ENCODE measurements at regions not wholly inside any gene's neighbourhood (a gene's known extent, or its start where the extent isn't known, plus 50 kb on each side); places are given as distances from the start of the nearest gene placed in this dataset.
A peak's percentile ranks its signal among the peaks of the same experiment; 100 is the strongest.

- H3K9me3 ChIP-seq (ENCODE audit: control insufficient read depth in 2 of 3, low read length in 3 of 3), result no peaks in the 10 kb centered on the region
- peak overlapping the region in 1 of 9 donors; percentile 99 for H3K27ac Mint-ChIP-seq
- H3K36me3 ChIP-seq (ENCODE audit: control insufficient read depth in 2 of 3, insufficient read depth in 3 of 3, low read length in 3 of 3), result no peaks in the 10 kb centered on the region
- peaks cover 18 to 22% of the 10 kb centered on the region in 2 donors for H3K4me1 ChIP-seq (ENCODE audit: control insufficient read depth in 2 of 2, insufficient read depth in 2 of 2, low read length in 2 of 2)
- no peak overlapping the region for H3K27ac ChIP-seq (ENCODE audit: low read depth, low read length)
- no peaks in the 10 kb centered on the region for H3K9me3 Mint-ChIP-seq
- POLR2A ChIA-PET, result interaction anchor here (1.4 kb wide), 1 partner anchor 44 kb away, joined by 4 read pairs; no protein-coding TSS in a partner anchor
- intact Hi-C loops (cut with micrococcal nuclease), result loop anchor here (2.0 to 5.0 kb wide), 5 partner anchors 25 to 102 kb away; no protein-coding TSS in a partner anchor
- ATAC-seq (no peak), DNase-seq (no peak)
- peaks cover 0 to 5% (median 0%) of the 10 kb centered on the region in 5 donors for H3K36me3 Mint-ChIP-seq
- H3K27me3 ChIP-seq (ENCODE audit: control insufficient read depth in 2 of 2, insufficient read depth in 2 of 2, low read length in 2 of 2), result no peaks in the 10 kb centered on the region
- H3K27me3 Mint-ChIP-seq, result no peaks in the 10 kb centered on the region
- H3K4me1 Mint-ChIP-seq, result peaks cover 32 to 56% (median 39%) of the 10 kb centered on the region in 7 donors
- no peak overlapping the region for H3K4me3 ChIP-seq (ENCODE audit: low read length)
- no peak overlapping the region for H3K4me3 Mint-ChIP-seq
- CTCF ChIA-PET, result no interaction called here
Measured at GRCh38 chr2:12455661-12456060, 261.1 kb upstream of the TRIB2 start.

- peaks cover 29 to 57% (median 40%) of the 10 kb centered on the region in 7 donors for H3K4me1 Mint-ChIP-seq
- peak overlapping the region; percentile 50 for H3K4me3 ChIP-seq (ENCODE audit: low read length)
- peak overlapping the region; percentile 66 to 89 (median 79) for H3K4me3 Mint-ChIP-seq
- H3K9me3 Mint-ChIP-seq, result peaks cover 0 to 7% (median 1%) of the 10 kb centered on the region in 11 donors
- H3K27ac Mint-ChIP-seq, result peak overlapping the region; percentile 82 to 99 (median 91)
- DNase-seq, result peak; percentile 23 to 52 (median 41)
- H3K27ac ChIP-seq (ENCODE audit: low read depth, low read length), result peak overlapping the region; percentile 59
- H3K36me3 ChIP-seq (ENCODE audit: control insufficient read depth in 2 of 3, insufficient read depth in 3 of 3, low read length in 3 of 3), result no peaks in the 10 kb centered on the region
- H3K27me3 ChIP-seq (ENCODE audit: control insufficient read depth in 2 of 2, insufficient read depth in 2 of 2, low read length in 2 of 2), result no peaks in the 10 kb centered on the region
- intact Hi-C loops (cut with micrococcal nuclease), result loop anchor here (2.0 to 5.0 kb wide), 5 partner anchors 24 to 101 kb away; no protein-coding TSS in a partner anchor
- no peaks in the 10 kb centered on the region for H3K9me3 ChIP-seq (ENCODE audit: control insufficient read depth in 2 of 3, low read length in 3 of 3)
- no peaks in the 10 kb centered on the region for H3K27me3 Mint-ChIP-seq
- ATAC-seq, result peak; percentile 88
- ChIA-PET CTCF (no interaction called here), POLR2A (interaction anchor here (1.4 to 1.9 kb wide), 2 partner anchors 43 to 45 kb away, joined by 4 to 6 read pairs; no protein-coding TSS in a partner anchor)
- H3K36me3 Mint-ChIP-seq, result peaks cover 3 to 11% (median 6%) of the 10 kb centered on the region in 5 donors
- peaks cover 16 to 20% of the 10 kb centered on the region in 2 donors for H3K4me1 ChIP-seq (ENCODE audit: control insufficient read depth in 2 of 2, insufficient read depth in 2 of 2, low read length in 2 of 2)
Measured at GRCh38 chr2:12456293-12457106, 260.2 kb upstream of the TRIB2 start.

GRCh38 chr2:12457831-12458230 is 258.9 kb upstream of the TRIB2 start:
- peaks cover 8 to 13% of the 10 kb centered on the region in 2 donors for H3K4me1 ChIP-seq (ENCODE audit: control insufficient read depth in 2 of 2, insufficient read depth in 2 of 2, low read length in 2 of 2)
- H3K9me3 Mint-ChIP-seq, result peaks cover 0 to 8% (median 3%) of the 10 kb centered on the region in 11 donors
- peaks cover 3 to 13% (median 6%) of the 10 kb centered on the region in 5 donors for H3K36me3 Mint-ChIP-seq
- no peaks in the 10 kb centered on the region for H3K9me3 ChIP-seq (ENCODE audit: control insufficient read depth in 2 of 3, low read length in 3 of 3)
- no peak for DNase-seq
- H3K27me3 ChIP-seq (ENCODE audit: control insufficient read depth in 2 of 2, insufficient read depth in 2 of 2, low read length in 2 of 2), result no peaks in the 10 kb centered on the region
- H3K27ac Mint-ChIP-seq, result peak overlapping the region; percentile 58 to 99 (median 90)
- H3K4me1 Mint-ChIP-seq, result peaks cover 19 to 44% (median 26%) of the 10 kb centered on the region in 7 donors
- peak overlapping the region in 2 of 10 donors; percentile 41 to 74 for H3K4me3 Mint-ChIP-seq
- H3K27me3 Mint-ChIP-seq, result peaks cover 0 to 2% (median 0%) of the 10 kb centered on the region in 5 donors
- POLR2A ChIA-PET, result interaction anchor here (0.8 to 1.9 kb wide), 2 partner anchors 44 to 47 kb away, joined by 3 to 6 read pairs; no protein-coding TSS in a partner anchor
- H3K4me3 ChIP-seq (ENCODE audit: low read length), result no peak overlapping the region
- no peak overlapping the region for H3K27ac ChIP-seq (ENCODE audit: low read depth, low read length)
- H3K36me3 ChIP-seq (ENCODE audit: control insufficient read depth in 2 of 3, insufficient read depth in 3 of 3, low read length in 3 of 3), result no peaks in the 10 kb centered on the region
- intact Hi-C loops (cut with micrococcal nuclease), result loop anchor here (2.0 to 5.0 kb wide), 5 partner anchors 23 to 99 kb away; no protein-coding TSS in a partner anchor
- CTCF ChIA-PET, result no interaction called here
- ATAC-seq, result no peak

- H3K4me1 ChIP-seq (ENCODE audit: control insufficient read depth in 2 of 2, insufficient read depth in 2 of 2, low read length in 2 of 2), result no peaks in the 10 kb centered on the region
- DNase-seq (no peak), ATAC-seq (peak; percentile 40)
- H3K27me3 ChIP-seq (ENCODE audit: control insufficient read depth in 2 of 2, insufficient read depth in 2 of 2, low read length in 2 of 2), result no peaks in the 10 kb centered on the region
- H3K36me3 Mint-ChIP-seq, result peaks cover 3 to 17% (median 6%) of the 10 kb centered on the region in 5 donors
- H3K9me3 Mint-ChIP-seq, result peaks cover 0 to 10% (median 3%) of the 10 kb centered on the region in 11 donors
- no peak overlapping the region for H3K27ac ChIP-seq (ENCODE audit: low read depth, low read length)
- intact Hi-C loops (cut with micrococcal nuclease), result no loop called here
- peak overlapping the region in 5 of 9 donors; percentile 3 to 84 (median 28) for H3K27ac Mint-ChIP-seq
- POLR2A ChIA-PET, result interaction anchor here (0.6 to 0.8 kb wide), 2 partner anchors 14 to 89 kb away, joined by 3 to 7 read pairs; no protein-coding TSS in a partner anchor
- peaks cover 0 to 8% (median 0%) of the 10 kb centered on the region in 5 donors for H3K27me3 Mint-ChIP-seq
- CTCF ChIA-PET, result no interaction called here
- H3K4me1 Mint-ChIP-seq, result peaks cover 8 to 33% (median 25%) of the 10 kb centered on the region in 7 donors
- H3K36me3 ChIP-seq (ENCODE audit: control insufficient read depth in 2 of 3, insufficient read depth in 3 of 3, low read length in 3 of 3), result no peaks in the 10 kb centered on the region
- peak overlapping the region in 3 of 10 donors; percentile 15 to 41 (median 31) for H3K4me3 Mint-ChIP-seq
- no peak overlapping the region for H3K4me3 ChIP-seq (ENCODE audit: low read length)
- no peaks in the 10 kb centered on the region for H3K9me3 ChIP-seq (ENCODE audit: control insufficient read depth in 2 of 3, low read length in 3 of 3)
Measured at GRCh38 chr2:12463189-12463588, 253.5 kb upstream of the TRIB2 start.

GRCh38 chr2:12465631-12466135 is 251.1 kb upstream of the TRIB2 start:
- no peak overlapping the region for H3K4me3 Mint-ChIP-seq
- H3K36me3 Mint-ChIP-seq, result peaks cover 3 to 16% (median 6%) of the 10 kb centered on the region in 5 donors
- Histone ChIP-seq H3K36me3 (ENCODE audit: control insufficient read depth in 2 of 3, insufficient read depth in 3 of 3, low read length in 3 of 3) (no peaks in the 10 kb centered on the region), H3K4me1 (ENCODE audit: control insufficient read depth in 2 of 2, insufficient read depth in 2 of 2, low read length in 2 of 2) (no peaks in the 10 kb centered on the region), H3K4me3 (ENCODE audit: low read length) (no peak overlapping the region), H3K27ac (ENCODE audit: low read depth, low read length) (no peak overlapping the region), H3K9me3 (ENCODE audit: control insufficient read depth in 2 of 3, low read length in 3 of 3) (no peaks in the 10 kb centered on the region), H3K27me3 (ENCODE audit: control insufficient read depth in 2 of 2, insufficient read depth in 2 of 2, low read length in 2 of 2) (no peaks in the 10 kb centered on the region)
- POLR2A ChIA-PET, result no interaction called here
- CTCF ChIA-PET, result no interaction called here
- peaks cover 0 to 8% (median 0%) of the 10 kb centered on the region in 5 donors for H3K27me3 Mint-ChIP-seq
- intact Hi-C loops (cut with micrococcal nuclease), result no loop called here
- peak overlapping the region in 5 of 9 donors; percentile 17 to 70 (median 53) for H3K27ac Mint-ChIP-seq
- H3K4me1 Mint-ChIP-seq, result peaks cover 8 to 37% (median 26%) of the 10 kb centered on the region in 7 donors
- H3K9me3 Mint-ChIP-seq, result peaks cover 0 to 11% (median 3%) of the 10 kb centered on the region in 11 donors
- ATAC-seq (no peak), DNase-seq (no peak)

- peaks cover 0 to 15% (median 4%) of the 10 kb centered on the region in 11 donors for H3K9me3 Mint-ChIP-seq
- Histone ChIP-seq H3K36me3 (ENCODE audit: control insufficient read depth in 2 of 3, insufficient read depth in 3 of 3, low read length in 3 of 3) (no peaks in the 10 kb centered on the region), H3K27ac (ENCODE audit: low read depth, low read length) (no peak overlapping the region), H3K27me3 (ENCODE audit: control insufficient read depth in 2 of 2, insufficient read depth in 2 of 2, low read length in 2 of 2) (no peaks in the 10 kb centered on the region), H3K9me3 (ENCODE audit: control insufficient read depth in 2 of 3, low read length in 3 of 3) (no peaks in the 10 kb centered on the region), H3K4me3 (ENCODE audit: low read length) (no peak overlapping the region), H3K4me1 (ENCODE audit: control insufficient read depth in 2 of 2, insufficient read depth in 2 of 2, low read length in 2 of 2) (no peaks in the 10 kb centered on the region)
- no peak for ATAC-seq
- peak overlapping the region in 1 of 9 donors; percentile 1 for H3K27ac Mint-ChIP-seq
- peaks cover 0 to 15% (median 4%) of the 10 kb centered on the region in 5 donors for H3K36me3 Mint-ChIP-seq
- peaks cover 0 to 8% (median 0%) of the 10 kb centered on the region in 5 donors for H3K27me3 Mint-ChIP-seq
- intact Hi-C loops (cut with micrococcal nuclease), result no loop called here
- DNase-seq, result no peak
- CTCF ChIA-PET, result no interaction called here
- peaks cover 8 to 36% (median 24%) of the 10 kb centered on the region in 7 donors for H3K4me1 Mint-ChIP-seq
- H3K4me3 Mint-ChIP-seq, result no peak overlapping the region
- POLR2A ChIA-PET, result interaction anchor here (1.8 kb wide), 1 partner anchor 21 kb away, joined by 5 read pairs; no protein-coding TSS in a partner anchor
Measured at GRCh38 chr2:12467303-12467702, 249.4 kb upstream of the TRIB2 start.

Measured in naive thymus-derived CD4-positive, alpha-beta T cell (primary cell).